OCI-LY1 (cell line): ENCODE measurements at regions not wholly inside any gene's neighbourhood (a gene's known extent, or its start where the extent isn't known, plus 50 kb on each side); places are given as distances from the start of the nearest gene placed in this dataset.

ENCODE experiments used
- H2AFZ ChIP-seq: fragments of 200-600 bp; sonication (generic), shearing (Covaris generic); 2 replicates; pipeline ENCODE4 v1.6.0; 2014; ENCODE audit warnings: antibody characterized with exemption, mild to moderate bottlenecking, low read length
- H3F3A ChIP-seq: fragments of 200-600 bp; sonication (generic), shearing (Covaris generic); 2 replicates; pipeline ENCODE4 v1.6.0; 2014; ENCODE audit warnings: mild to moderate bottlenecking, antibody characterized with exemption, low read length, moderate library complexity; ENCODE audit not compliant: insufficient read depth
- H3K27ac ChIP-seq: fragments of 200-600 bp; sonication (generic); 2 replicates; pipeline ENCODE4 v1.5.1; 2014; ENCODE audit warnings: low read length, mixed run types, mild to moderate bottlenecking, low read depth; ENCODE audit not compliant: poor library complexity, severe bottlenecking
- H3K27me3 ChIP-seq: fragments of 200-600 bp; sonication (generic); 2 replicates; pipeline ENCODE4 v1.6.0; 2014; ENCODE audit warnings: antibody characterized with exemption, mild to moderate bottlenecking, low read length, moderate library complexity; ENCODE audit not compliant: insufficient read depth
- H3K36me3 ChIP-seq: fragments of 200-600 bp; sonication (generic); 2 replicates; pipeline ENCODE4 v1.6.1; 2014; ENCODE audit warnings: mild to moderate bottlenecking, antibody characterized with exemption, low read length, moderate library complexity, mixed read lengths; ENCODE audit not compliant: insufficient read depth
- H3K4me1 ChIP-seq: fragments of 200-600 bp; sonication (generic); 2 replicates; pipeline ENCODE4 v1.5.1; 2014; ENCODE audit warnings: mild to moderate bottlenecking, low read length, moderate library complexity; ENCODE audit not compliant: insufficient read depth, severe bottlenecking
- H3K4me2 ChIP-seq: fragments of 200-600 bp; sonication (generic), shearing (Covaris generic); 2 replicates; pipeline ENCODE4 v1.6.1; 2014; ENCODE audit warnings: low read length
- H3K4me3 ChIP-seq: fragments of 200-600 bp; sonication (generic); 2 replicates; pipeline ENCODE4 v1.5.1; 2014; ENCODE audit warnings: low read length, low read depth, mild to moderate bottlenecking, mixed read lengths; ENCODE audit not compliant: poor library complexity, severe bottlenecking
- H3K79me2 ChIP-seq: fragments of 200-600 bp; shearing (Covaris generic); 2 replicates; pipeline ENCODE4 v1.6.1; 2016; ENCODE audit warnings: mixed run types, low read length, mixed read lengths; ENCODE audit not compliant: insufficient read depth
- H3K9ac ChIP-seq: fragments of 200-600 bp; sonication (generic), shearing (Covaris generic); 2 replicates; pipeline ENCODE4 v1.6.1; 2014; ENCODE audit warnings: mild to moderate bottlenecking, low read length, mixed read lengths
- H3K9me2 ChIP-seq: fragments of 200-600 bp; sonication (generic), shearing (Covaris generic); 2 replicates; pipeline ENCODE4 v1.6.1; 2014; ENCODE audit warnings: low read depth, mild to moderate bottlenecking, low read length, mixed read lengths
- H3K9me3 ChIP-seq: fragments of 200-600 bp; shearing (Covaris generic); 2 replicates; pipeline ENCODE4 v1.6.1; 2014; ENCODE audit warnings: low read length, mixed read lengths
- H4K20me1 ChIP-seq: fragments of 200-600 bp; sonication (generic), shearing (Covaris generic); 2 replicates; pipeline ENCODE4 v1.6.0; 2016; ENCODE audit warnings: mild to moderate bottlenecking, low read length; ENCODE audit not compliant: insufficient read depth
- CTCF ChIP-seq: fragments of 200-600 bp; sonication (generic), shearing (Covaris generic); IDR thresholded peaks from 2 replicates; pipeline ENCODE4 v1.5.1; 2017; ENCODE audit warnings: mild to moderate bottlenecking, antibody characterized with exemption, low read length, moderate library complexity, mixed read lengths
- EZH2 ChIP-seq: fragments of 200-600 bp; sonication (generic), shearing (Covaris generic); IDR thresholded peaks from 2 replicates; pipeline ENCODE4 v1.8.0; 2017; ENCODE audit warnings: borderline replicate concordance, mixed run types, mild to moderate bottlenecking, antibody characterized with exemption, low read length, moderate library complexity, mixed read lengths

- Histone ChIP-seq H3K79me2 (no peaks in the 10 kb centered on the region), H3K4me3 (no peak overlapping the region), H3K36me3 (no peaks in the 10 kb centered on the region), H3K9me2 (no peaks in the 10 kb centered on the region), H4K20me1 (no peaks in the 10 kb centered on the region), H3K27ac (no peak overlapping the region), H3K4me1 (no peaks in the 10 kb centered on the region), H3K27me3 (no peaks in the 10 kb centered on the region), H3K9me3 (no peaks in the 10 kb centered on the region), H3K9ac (no peak overlapping the region), H3F3A (no peaks in the 10 kb centered on the region), H2AFZ (no peak overlapping the region), H3K4me2 (no peak overlapping the region)
- TF ChIP-seq CTCF (no peak), EZH2 (no peak)
Measured at GRCh38 chr2:193334401-193334800, 1139.7 kb upstream of the TMEFF2 start.

- H3K27ac ChIP-seq = no peak overlapping the region
- no peaks in the 10 kb centered on the region for H3K79me2 ChIP-seq
Measured at GRCh38 chr2:193333539-193333938, 1138.8 kb upstream of the TMEFF2 start.

GRCh38 chr2:193332941-193333340 is 1138.2 kb upstream of the TMEFF2 start:
- Histone ChIP-seq H2AFZ (no peak overlapping the region), H3K4me1 (no peaks in the 10 kb centered on the region), H3K27ac (no peak overlapping the region), H3K27me3 (no peaks in the 10 kb centered on the region), H4K20me1 (no peaks in the 10 kb centered on the region), H3F3A (no peaks in the 10 kb centered on the region), H3K9me3 (no peaks in the 10 kb centered on the region), H3K36me3 (no peaks in the 10 kb centered on the region), H3K9ac (no peak overlapping the region), H3K4me2 (no peak overlapping the region), H3K9me2 (no peaks in the 10 kb centered on the region), H3K79me2 (no peaks in the 10 kb centered on the region), H3K4me3 (no peak overlapping the region)
- TF ChIP-seq CTCF = no peak
- TF ChIP-seq EZH2 = no peak

More at GRCh38 chr2:193333539-193333938, 1138.8 kb upstream of the TMEFF2 start:
- H3K9me3 ChIP-seq = no peaks in the 10 kb centered on the region
- H3K27me3 ChIP-seq = no peaks in the 10 kb centered on the region
- no peaks in the 10 kb centered on the region for H3K4me1 ChIP-seq
- no peaks in the 10 kb centered on the region for H3F3A ChIP-seq
- no peaks in the 10 kb centered on the region for H4K20me1 ChIP-seq
- no peaks in the 10 kb centered on the region for H3K36me3 ChIP-seq
- no peaks in the 10 kb centered on the region for H3K9me2 ChIP-seq
- H3K4me2 ChIP-seq = no peak overlapping the region
- H3K9ac ChIP-seq = no peak overlapping the region
- H2AFZ ChIP-seq = no peak overlapping the region
- TF ChIP-seq EZH2 = no peak
- no peak for TF ChIP-seq CTCF
- H3K4me3 ChIP-seq = no peak overlapping the region
